Cardiac fibroblast (primary cell): ENCODE measurements at regions not wholly inside any gene's neighbourhood (a gene's known extent, or its start where the extent isn't known, plus 50 kb on each side); places are given as distances from the start of the nearest gene placed in this dataset.
"Not testable (repeated sequence)": the region's sequence is repeated elsewhere in the genome, so short reads cannot be mapped to it uniquely, and the experiment has no call there.

Source experiments
- DNase-seq, 2 donors: peaks; one replicate each; pipeline versions ENCODE4 v3.0.0 to v3.0.0-alpha.2; 2010; ENCODE audit warnings: low read depth in 2 of 2
- H3K4me3 ChIP-seq, 2 donors: replicated peaks in 1 of 2; 1 replicate in 1 of 2; 2 replicates in 1 of 2; pipeline ENCODE4 v1.5.1; 2011; ENCODE audit warnings: low read depth in 2 of 2, low read length in 2 of 2, mild to moderate bottlenecking in 2 of 2, moderate library complexity in 1 of 2
- CTCF ChIP-seq: IDR thresholded peaks from one replicate; pipeline ENCODE4 v1.5.1; 2011; ENCODE audit warnings: low read depth, mild to moderate bottlenecking, low read length, inconsistent platforms

GRCh38 chr13:63279136-63279535 is 1863.5 kb upstream of the PCDH20 start:
- TF ChIP-seq CTCF, result no peak
- DNase-seq, result no peak
- no peak overlapping the region for H3K4me3 ChIP-seq

- DNase-seq, result no peak
- no peak overlapping the region for H3K4me3 ChIP-seq
- TF ChIP-seq CTCF, result no peak
Measured at GRCh38 chr13:63274772-63275171, 1859.1 kb upstream of the PCDH20 start.

- H3K4me3 ChIP-seq, result no peak overlapping the region
- DNase-seq, result no peak
- TF ChIP-seq CTCF, result no peak
Measured at GRCh38 chr13:63249411-63250187, 1834.0 kb upstream of the PCDH20 start.

GRCh38 chr13:63236667-63237396 is 1821.2 kb upstream of the PCDH20 start:
- not testable (repeated sequence) for H3K4me3 ChIP-seq, DNase-seq

GRCh38 chr13:63218596-63218995 is 1802.9 kb upstream of the PCDH20 start:
- DNase-seq, H3K4me3 ChIP-seq: not testable (repeated sequence)

GRCh38 chr13:63209330-63210017 is 1793.8 kb upstream of the PCDH20 start:
- no peak for TF ChIP-seq CTCF
- DNase-seq, result peak in 1 of 2 donors; percentile 25
- H3K4me3 ChIP-seq, result no peak overlapping the region

- no peak overlapping the region for H3K4me3 ChIP-seq
- TF ChIP-seq CTCF, result no peak
- DNase-seq, result peak in 1 of 2 donors; percentile 9
Measured at GRCh38 chr13:63208826-63209225, 1793.2 kb upstream of the PCDH20 start.
